Left lung (tissue), 4 donors: ENCODE measurements at regions not wholly inside any gene's neighbourhood (a gene's known extent, or its start where the extent isn't known, plus 50 kb on each side); places are given as distances from the start of the nearest gene placed in this dataset.

Experiments used
- ATAC-seq: fragments of 200-7000 bp; cut with Tn5 transposase; one replicate; pipeline ENCODE4 v1.9.1; 2020; ENCODE audit warnings: moderate library complexity
- DNase-seq, 4 donors: peaks; one replicate each; pipeline ENCODE4 v3.0.0-alpha.2; 2013 to 2020
- H3K27ac ChIP-seq, 2 donors: fragments of 200-600 bp; sonication (generic) in 1 of 2; one replicate each; pipeline versions ENCODE4 v1.5.0 to v1.8.0; 2020 to 2021
- H3K27me3 ChIP-seq, 2 donors: fragments of 200-600 bp; sonication (generic) in 1 of 2; one replicate each; pipeline versions ENCODE4 v1.5.0 to v1.8.0; 2020 to 2021
- H3K36me3 ChIP-seq, 2 donors: fragments of 200-600 bp; sonication (generic) in 1 of 2; one replicate each; pipeline versions ENCODE4 v1.5.0 to v1.8.0; 2020 to 2021
- H3K4me1 ChIP-seq, 2 donors: fragments of 200-600 bp; one replicate each; pipeline ENCODE4 v1.8.0; 2021
- H3K4me3 ChIP-seq, 2 donors: fragments of 200-600 bp; sonication (generic) in 1 of 2; one replicate each; pipeline versions ENCODE4 v1.5.0 to v1.8.0; 2020 to 2021; ENCODE audit warnings: mild to moderate bottlenecking in 1 of 2
- H3K9me3 ChIP-seq, 2 donors: fragments of 200-600 bp; sonication (generic) in 1 of 2; one replicate each; pipeline versions ENCODE4 v1.5.0 to v1.8.0; 2020 to 2021
- intact Hi-C, 2 donors: fragments of 100-400 bp; cut with DNase I; formaldehyde crosslinking; loops; one replicate each; pipeline versions ENCODE4 v1.11.2 to v1.14.2; 2022
- TF ChIP-seq, protein P1 (sequence below), 2 donors: fragments of 200-600 bp; sonication (generic) in 1 of 2; IDR thresholded peaks; one replicate each; pipeline versions ENCODE4 v1.5.0 to v1.8.0; 2021; ENCODE audit warnings: antibody characterized with exemption in 2 of 2
- donor health status: DM: no; HTN: yes; CAD: no.
- donor health status: DM: no; HTN: no; CAD: no.

DNA sequence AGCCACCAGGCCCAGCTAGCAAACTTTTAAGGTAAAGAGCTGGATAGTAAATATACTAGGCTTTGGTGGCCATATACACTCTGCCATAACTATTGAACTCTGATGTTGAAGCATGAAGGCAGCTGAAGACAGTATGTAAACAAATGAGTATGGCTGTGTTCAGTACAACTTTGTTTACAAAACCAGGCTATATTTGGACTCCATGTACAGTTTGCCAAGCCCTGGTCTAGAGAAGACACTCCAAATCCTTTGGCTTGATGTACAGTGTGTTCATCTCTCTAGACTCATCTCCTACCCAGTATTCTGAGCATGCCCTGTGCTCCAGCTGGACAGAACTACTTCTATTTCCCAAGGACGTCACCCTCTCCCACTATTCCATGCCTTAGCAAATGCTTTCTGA is 54.3 kb upstream of the MEGF10 start:
- no peak for DNase-seq
- no peaks in the 10 kb centered on the region for H3K36me3 ChIP-seq
- intact Hi-C loops = no loop called here

More for the DNA sequence above, 54.3 kb upstream of the MEGF10 start:
- no peak overlapping the region for H3K4me3 ChIP-seq
- H3K4me1 ChIP-seq = no peaks in the 10 kb centered on the region
- TF ChIP-seq, protein P1, sequence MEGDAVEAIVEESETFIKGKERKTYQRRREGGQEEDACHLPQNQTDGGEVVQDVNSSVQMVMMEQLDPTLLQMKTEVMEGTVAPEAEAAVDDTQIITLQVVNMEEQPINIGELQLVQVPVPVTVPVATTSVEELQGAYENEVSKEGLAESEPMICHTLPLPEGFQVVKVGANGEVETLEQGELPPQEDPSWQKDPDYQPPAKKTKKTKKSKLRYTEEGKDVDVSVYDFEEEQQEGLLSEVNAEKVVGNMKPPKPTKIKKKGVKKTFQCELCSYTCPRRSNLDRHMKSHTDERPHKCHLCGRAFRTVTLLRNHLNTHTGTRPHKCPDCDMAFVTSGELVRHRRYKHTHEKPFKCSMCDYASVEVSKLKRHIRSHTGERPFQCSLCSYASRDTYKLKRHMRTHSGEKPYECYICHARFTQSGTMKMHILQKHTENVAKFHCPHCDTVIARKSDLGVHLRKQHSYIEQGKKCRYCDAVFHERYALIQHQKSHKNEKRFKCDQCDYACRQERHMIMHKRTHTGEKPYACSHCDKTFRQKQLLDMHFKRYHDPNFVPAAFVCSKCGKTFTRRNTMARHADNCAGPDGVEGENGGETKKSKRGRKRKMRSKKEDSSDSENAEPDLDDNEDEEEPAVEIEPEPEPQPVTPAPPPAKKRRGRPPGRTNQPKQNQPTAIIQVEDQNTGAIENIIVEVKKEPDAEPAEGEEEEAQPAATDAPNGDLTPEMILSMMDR (IDR thresholded peaks at IDR 0.05) = no peak
- no peaks in the 10 kb centered on the region for H3K9me3 ChIP-seq
- no peak overlapping the region for H3K27ac ChIP-seq
- H3K27me3 ChIP-seq = no peaks in the 10 kb centered on the region
- no peak for ATAC-seq
